IMR-90 (cell line): ENCODE measurements at regions not wholly inside any gene's neighbourhood (a gene's known extent, or its start where the extent isn't known, plus 50 kb on each side); places are given as distances from the start of the nearest gene placed in this dataset.

Experiments
- BHLHE40 ChIP-seq: fragments of 150-350 bp; IDR thresholded peaks from 2 replicates; pipeline ENCODE4 v1.6.1; 2016; ENCODE audit warnings: mild to moderate bottlenecking, low read depth, low read length
- CEBPB ChIP-seq: IDR thresholded peaks from 2 replicates; pipeline ENCODE4 v1.6.1; 2012; ENCODE audit warnings: low read depth, low read length, improper control_type of control experiment
- POLR2A ChIP-seq: IDR thresholded peaks from 2 replicates; pipeline ENCODE4 v1.6.1; 2012; ENCODE audit warnings: mild to moderate bottlenecking, low read depth, low read length
- RAD21 ChIP-seq: IDR thresholded peaks from 2 replicates; pipeline ENCODE4 v1.6.1; 2012; ENCODE audit warnings: low read length, improper control_type of control experiment
- TF ChIP-seq, protein P1 (sequence below): conservative IDR thresholded peaks from 2 replicates; pipeline ENCODE4 v1.5.1; 2012; ENCODE audit warnings: mild to moderate bottlenecking, low read depth, low read length, improper control_type of control experiment

DNA sequence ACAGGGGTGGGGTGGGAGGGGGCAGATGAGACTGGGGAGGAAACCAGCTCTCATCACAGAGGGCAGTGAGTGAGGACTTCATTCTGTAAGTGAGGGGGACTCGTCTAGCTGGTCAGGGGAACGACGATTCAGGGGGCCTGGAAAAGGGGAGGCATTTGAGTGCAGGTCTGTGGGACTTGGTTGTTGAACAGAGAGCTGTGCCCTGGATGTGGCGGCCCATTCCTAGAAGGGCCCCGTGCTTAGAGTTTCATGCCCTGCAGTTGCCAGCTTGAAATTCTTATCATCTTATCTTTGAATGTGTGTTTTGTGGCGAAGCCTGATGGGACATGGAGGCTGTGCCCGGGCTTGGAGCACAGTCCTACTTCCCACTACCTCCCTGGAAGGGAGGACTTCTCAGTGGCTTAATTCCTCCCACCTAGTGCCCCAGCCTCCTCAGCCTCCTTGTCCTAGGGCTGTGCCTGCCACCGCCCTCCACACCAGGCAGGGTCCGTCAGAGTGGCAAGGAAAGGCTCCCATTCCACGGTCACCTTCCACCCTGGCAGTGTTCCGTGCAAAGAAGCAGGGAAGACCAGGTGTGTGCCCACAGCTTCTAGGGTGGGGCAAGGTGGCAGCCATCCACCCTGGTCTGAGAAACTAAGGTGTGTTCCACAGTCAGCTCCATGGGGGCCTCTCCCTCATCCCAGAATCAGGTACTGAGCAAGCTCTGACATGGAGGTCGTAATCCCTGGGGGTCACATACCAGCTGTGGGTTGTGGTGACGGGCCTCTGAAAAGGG, 59.7 kb upstream of the LMO1 start:
- TF ChIP-seq POLR2A (no peak), CEBPB (no peak), BHLHE40 (no peak), RAD21 (no peak)
- TF ChIP-seq, protein P1, sequence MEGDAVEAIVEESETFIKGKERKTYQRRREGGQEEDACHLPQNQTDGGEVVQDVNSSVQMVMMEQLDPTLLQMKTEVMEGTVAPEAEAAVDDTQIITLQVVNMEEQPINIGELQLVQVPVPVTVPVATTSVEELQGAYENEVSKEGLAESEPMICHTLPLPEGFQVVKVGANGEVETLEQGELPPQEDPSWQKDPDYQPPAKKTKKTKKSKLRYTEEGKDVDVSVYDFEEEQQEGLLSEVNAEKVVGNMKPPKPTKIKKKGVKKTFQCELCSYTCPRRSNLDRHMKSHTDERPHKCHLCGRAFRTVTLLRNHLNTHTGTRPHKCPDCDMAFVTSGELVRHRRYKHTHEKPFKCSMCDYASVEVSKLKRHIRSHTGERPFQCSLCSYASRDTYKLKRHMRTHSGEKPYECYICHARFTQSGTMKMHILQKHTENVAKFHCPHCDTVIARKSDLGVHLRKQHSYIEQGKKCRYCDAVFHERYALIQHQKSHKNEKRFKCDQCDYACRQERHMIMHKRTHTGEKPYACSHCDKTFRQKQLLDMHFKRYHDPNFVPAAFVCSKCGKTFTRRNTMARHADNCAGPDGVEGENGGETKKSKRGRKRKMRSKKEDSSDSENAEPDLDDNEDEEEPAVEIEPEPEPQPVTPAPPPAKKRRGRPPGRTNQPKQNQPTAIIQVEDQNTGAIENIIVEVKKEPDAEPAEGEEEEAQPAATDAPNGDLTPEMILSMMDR = no peak
